Fibroblast of lung (primary cell): ENCODE measurements at regions not wholly inside any gene's neighbourhood (a gene's known extent, or its start where the extent isn't known, plus 50 kb on each side); places are given as distances from the start of the nearest gene placed in this dataset.

Experiments
- CTCF ChIP-seq, 2 donors: IDR thresholded peaks in 1 of 2; conservative IDR thresholded peaks in 1 of 2; 1 replicate in 1 of 2; 2 replicates in 1 of 2; pipeline ENCODE4 v1.5.1; 2011 to 2012; ENCODE audit warnings: low read length in 2 of 2, control low read depth in 1 of 2, inconsistent platforms in 1 of 2, low read depth in 1 of 2, mild to moderate bottlenecking in 1 of 2
- EZH2 ChIP-seq: IDR thresholded peaks from 2 replicates; pipeline ENCODE4 v1.5.1; 2012; ENCODE audit warnings: low read length, control low read depth, mild to moderate bottlenecking; ENCODE audit errors: missing control alignments

DNA sequence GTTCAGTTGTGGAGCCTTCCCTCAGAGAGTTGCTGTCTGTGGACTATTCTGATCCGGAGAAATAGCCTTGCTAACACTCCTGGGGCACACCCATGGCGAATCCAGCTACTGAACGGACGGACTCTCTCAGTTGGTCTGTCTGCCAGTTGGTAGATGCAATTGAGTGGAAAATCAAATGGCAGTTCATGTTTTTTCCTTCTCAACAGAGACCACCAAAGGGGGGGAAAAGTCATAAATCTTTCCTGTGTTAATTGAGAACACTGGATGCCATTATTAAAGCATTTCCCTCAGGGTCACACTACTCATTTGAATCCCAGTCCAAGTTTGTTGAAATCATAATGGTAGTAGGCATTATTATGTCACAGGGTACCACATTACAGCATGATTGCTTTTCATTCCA lies 354.3 kb upstream of the FAR2 start:
- TF ChIP-seq EZH2 (no peak), CTCF (conservative IDR thresholded peaks at IDR 0.05 in 1 of 2, IDR thresholded peaks at IDR 0.05 in 1 of 2; ENCODE audit: low read depth in 1 of 2, low read length in 2 of 2) (no peak)
